ENCODE measurements at regions not wholly inside any gene's neighbourhood (a gene's known extent, or its start where the extent isn't known, plus 50 kb on each side); places are given as distances from the start of the nearest gene placed in this dataset.

GRCh38 chr5:2015961-2016360, 133.2 kb upstream of the IRX4 start:
- DNase-seq, result no peak

- DNase-seq, result no peak
Observed at GRCh38 chr5:2015124-2015848, 132.6 kb upstream of the IRX4 start.

GRCh38 chr5:2014058-2014610, 131.4 kb upstream of the IRX4 start:
- DNase-seq, result no peak

GRCh38 chr5:2013301-2014057, 130.8 kb upstream of the IRX4 start:
- DNase-seq, result no peak

GRCh38 chr5:2012885-2013284, 130.2 kb upstream of the IRX4 start:
- no peak for DNase-seq

- DNase-seq, result no peak
Observed at GRCh38 chr5:2011481-2012411, 129.0 kb upstream of the IRX4 start.

- no peak for DNase-seq
Observed at GRCh38 chr5:2010940-2011339, 128.2 kb upstream of the IRX4 start.

- DNase-seq, result no peak
Observed at GRCh38 chr5:2009986-2010914, 127.5 kb upstream of the IRX4 start.

- no peak for DNase-seq
Observed at GRCh38 chr5:2008851-2009629, 126.3 kb upstream of the IRX4 start.

GRCh38 chr5:2007878-2008501, 125.3 kb upstream of the IRX4 start:
- no peak for DNase-seq

- DNase-seq, result no peak
Observed at GRCh38 chr5:2007496-2007877, 124.8 kb upstream of the IRX4 start.

- DNase-seq, result no peak
Observed at GRCh38 chr5:2006971-2007291, 124.2 kb upstream of the IRX4 start.

GRCh38 chr5:2006193-2006970, 123.7 kb upstream of the IRX4 start:
- no peak for DNase-seq

GRCh38 chr5:2005101-2006041, 122.6 kb upstream of the IRX4 start:
- DNase-seq, result no peak

GRCh38 chr5:2003690-2004365, 121.1 kb upstream of the IRX4 start:
- no peak for DNase-seq

GRCh38 chr5:2003206-2003605, 120.5 kb upstream of the IRX4 start:
- no peak for DNase-seq

- no peak for DNase-seq
Observed at GRCh38 chr5:2001300-2001699, 118.6 kb upstream of the IRX4 start.

GRCh38 chr5:2000591-2000990, 117.9 kb upstream of the IRX4 start:
- no peak for DNase-seq
